ENCODE measurements at regions not wholly inside any gene's neighbourhood (a gene's known extent, or its start where the extent isn't known, plus 50 kb on each side); places are given as distances from the start of the nearest gene placed in this dataset.

DNA sequence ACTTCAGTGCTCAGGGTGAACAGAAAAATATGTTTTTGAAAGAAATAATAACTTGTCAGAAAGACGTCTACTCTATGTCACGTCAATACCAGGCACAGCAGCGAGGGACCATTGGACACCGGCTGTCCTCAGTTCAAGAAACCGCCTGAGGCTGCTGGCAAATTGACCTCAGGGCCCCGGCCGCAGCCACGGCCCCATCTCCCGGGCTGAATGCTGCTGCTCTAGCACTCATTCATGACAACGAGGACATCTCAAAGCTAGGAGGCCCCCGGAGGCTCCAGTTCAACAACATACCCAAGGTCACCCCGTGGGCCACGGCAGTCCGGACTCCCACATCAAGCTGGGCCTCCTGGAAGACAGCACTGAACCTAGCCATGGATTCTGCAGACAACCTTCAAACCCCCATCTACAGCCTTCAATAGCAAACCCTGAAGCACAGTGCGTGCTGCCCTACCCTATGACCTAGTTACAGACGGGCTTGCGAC, 204.0 kb upstream of the NSMCE3 start:
- no peak for DNase-seq (ENCODE audit: low read depth in 2 of 2)
- TF ChIP-seq, protein P1, sequence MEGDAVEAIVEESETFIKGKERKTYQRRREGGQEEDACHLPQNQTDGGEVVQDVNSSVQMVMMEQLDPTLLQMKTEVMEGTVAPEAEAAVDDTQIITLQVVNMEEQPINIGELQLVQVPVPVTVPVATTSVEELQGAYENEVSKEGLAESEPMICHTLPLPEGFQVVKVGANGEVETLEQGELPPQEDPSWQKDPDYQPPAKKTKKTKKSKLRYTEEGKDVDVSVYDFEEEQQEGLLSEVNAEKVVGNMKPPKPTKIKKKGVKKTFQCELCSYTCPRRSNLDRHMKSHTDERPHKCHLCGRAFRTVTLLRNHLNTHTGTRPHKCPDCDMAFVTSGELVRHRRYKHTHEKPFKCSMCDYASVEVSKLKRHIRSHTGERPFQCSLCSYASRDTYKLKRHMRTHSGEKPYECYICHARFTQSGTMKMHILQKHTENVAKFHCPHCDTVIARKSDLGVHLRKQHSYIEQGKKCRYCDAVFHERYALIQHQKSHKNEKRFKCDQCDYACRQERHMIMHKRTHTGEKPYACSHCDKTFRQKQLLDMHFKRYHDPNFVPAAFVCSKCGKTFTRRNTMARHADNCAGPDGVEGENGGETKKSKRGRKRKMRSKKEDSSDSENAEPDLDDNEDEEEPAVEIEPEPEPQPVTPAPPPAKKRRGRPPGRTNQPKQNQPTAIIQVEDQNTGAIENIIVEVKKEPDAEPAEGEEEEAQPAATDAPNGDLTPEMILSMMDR (IDR thresholded peaks at IDR 0.05; ENCODE audit: low read depth, low read length) = no peak

DNA sequence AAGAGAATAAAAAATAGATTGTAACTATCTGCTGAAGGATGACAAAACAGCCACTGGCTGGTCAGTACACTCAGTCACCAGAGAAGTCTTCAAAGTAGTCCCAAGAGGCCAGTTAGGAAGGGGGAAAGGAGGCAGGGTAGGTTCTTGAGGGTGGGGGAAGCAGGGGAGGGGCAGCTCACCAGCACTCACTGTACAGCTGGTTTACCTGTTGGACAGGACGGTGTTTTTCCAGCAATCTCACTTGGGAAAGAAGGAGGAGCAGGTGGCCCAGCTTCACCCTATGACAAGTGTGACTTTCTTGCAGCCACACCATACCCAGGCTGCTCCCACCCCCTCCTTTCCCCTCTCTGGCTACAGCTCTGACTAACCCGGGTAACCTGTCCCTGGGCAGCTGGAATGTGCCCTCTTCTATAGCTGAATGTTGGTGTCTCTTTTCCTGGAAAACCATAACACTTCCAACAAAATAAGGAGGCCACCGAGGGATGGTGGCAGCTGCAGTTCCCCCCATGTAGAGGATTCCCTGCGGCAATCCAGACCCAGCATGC, 203.4 kb upstream of the NSMCE3 start:
- DNase-seq (ENCODE audit: low read depth in 2 of 2) = no peak
- H3K4me3 ChIP-seq (replicated peaks in 1 of 2; ENCODE audit: low read depth in 2 of 2, low read length in 2 of 2) = no peak overlapping the region
- TF ChIP-seq, protein P1 (IDR thresholded peaks at IDR 0.05; ENCODE audit: low read depth, low read length) = no peak

More for the DNA sequence above, 204.0 kb upstream of the NSMCE3 start:
- H3K4me3 ChIP-seq (replicated peaks in 1 of 2; ENCODE audit: low read depth in 2 of 2, low read length in 2 of 2) = no peak overlapping the region

DNA sequence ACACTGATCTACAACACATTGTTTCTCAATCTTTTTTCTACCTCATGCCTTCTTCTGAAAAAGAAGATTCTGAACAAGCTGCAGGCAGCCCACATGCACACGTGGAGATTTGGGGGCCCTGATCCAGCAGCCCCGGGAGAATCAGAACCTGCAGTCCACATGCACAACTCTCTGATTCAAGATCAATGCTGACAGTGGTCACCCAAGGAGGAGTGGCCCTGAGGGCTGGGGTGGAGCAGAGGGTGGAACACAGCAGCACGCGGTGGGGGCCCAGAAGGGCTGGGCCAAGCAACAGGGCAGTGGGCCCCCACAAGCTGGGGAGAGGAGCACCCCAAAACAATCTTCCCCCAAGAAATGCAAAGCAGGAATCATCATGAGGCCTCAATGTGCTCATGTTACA, 202.1 kb upstream of the NSMCE3 start:
- DNase-seq (ENCODE audit: low read depth in 2 of 2) = no peak
- H3K4me3 ChIP-seq (replicated peaks in 1 of 2; ENCODE audit: low read depth in 2 of 2, low read length in 2 of 2) = no peak overlapping the region
- TF ChIP-seq, protein P1 (IDR thresholded peaks at IDR 0.05; ENCODE audit: low read depth, low read length) = no peak

DNA sequence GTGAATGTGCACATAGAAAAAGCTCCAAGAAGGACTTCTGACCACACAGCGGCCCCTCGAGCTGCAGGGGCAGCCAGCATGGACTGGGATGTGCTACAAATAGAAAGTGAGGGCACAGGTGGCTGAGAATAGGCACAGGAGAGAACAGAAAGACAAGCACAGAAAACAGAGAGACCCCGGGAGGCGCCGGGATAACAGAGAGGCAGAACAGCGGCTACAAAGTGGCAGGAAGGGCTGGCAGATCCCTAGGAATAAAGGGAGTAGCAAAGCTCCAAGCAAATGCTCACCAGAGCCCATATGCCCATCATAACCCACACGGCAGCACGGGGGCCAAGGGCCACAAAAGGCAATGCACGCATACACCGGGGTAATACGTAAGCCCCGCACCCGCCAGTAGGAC, 201.7 kb upstream of the NSMCE3 start:
- no peak for DNase-seq (ENCODE audit: low read depth in 2 of 2)
- TF ChIP-seq, protein P1 (IDR thresholded peaks at IDR 0.05; ENCODE audit: low read depth, low read length) = no peak
- H3K4me3 ChIP-seq (replicated peaks in 1 of 2; ENCODE audit: low read depth in 2 of 2, low read length in 2 of 2) = no peak overlapping the region

DNA sequence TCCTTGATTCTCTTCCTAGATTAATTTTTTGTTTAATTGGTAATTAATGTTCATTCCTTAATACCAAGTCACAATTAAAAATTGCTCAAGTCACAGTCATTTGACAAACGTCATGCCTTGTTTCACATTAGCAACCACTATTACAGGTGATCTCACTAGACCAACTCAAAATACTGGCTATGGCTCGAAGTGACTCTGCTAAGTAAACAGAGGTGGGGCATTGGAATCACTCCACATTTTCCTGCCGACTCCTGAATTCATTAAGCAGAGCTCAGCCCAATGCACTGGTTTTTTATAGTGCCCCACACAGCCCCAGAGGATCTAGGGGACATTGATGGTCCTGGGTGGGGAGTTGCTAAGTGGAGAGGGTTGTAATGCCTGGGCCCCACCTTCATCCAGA, 201.2 kb upstream of the NSMCE3 start:
- TF ChIP-seq, protein P1 (IDR thresholded peaks at IDR 0.05; ENCODE audit: low read depth, low read length) = no peak
- H3K4me3 ChIP-seq (replicated peaks in 1 of 2; ENCODE audit: low read depth in 2 of 2, low read length in 2 of 2) = no peak overlapping the region
- no peak for DNase-seq (ENCODE audit: low read depth in 2 of 2)

DNA sequence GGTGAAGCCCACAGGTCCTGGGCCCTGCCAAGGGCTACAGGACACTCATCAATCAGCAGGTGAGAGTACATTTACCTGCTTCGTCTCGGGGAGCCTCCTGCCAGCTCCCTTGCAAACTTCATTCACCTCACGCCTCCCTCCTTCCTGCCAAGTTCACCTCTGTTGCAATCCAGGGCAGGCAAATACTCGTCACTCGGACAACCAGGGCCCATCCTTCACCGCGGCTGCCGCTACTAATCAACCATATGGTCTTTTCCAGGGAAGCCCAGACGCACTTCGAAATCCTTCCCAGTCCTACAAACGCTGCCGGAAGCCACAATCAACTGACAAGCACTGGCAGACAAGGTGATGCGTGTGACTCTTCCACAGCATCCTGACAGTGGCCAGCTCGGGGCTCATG, 200.7 kb upstream of the NSMCE3 start:
- TF ChIP-seq, protein P1 (IDR thresholded peaks at IDR 0.05; ENCODE audit: low read depth, low read length) = no peak
- H3K4me3 ChIP-seq (replicated peaks in 1 of 2; ENCODE audit: low read depth in 2 of 2, low read length in 2 of 2) = no peak overlapping the region
- no peak for DNase-seq (ENCODE audit: low read depth in 2 of 2)

DNA sequence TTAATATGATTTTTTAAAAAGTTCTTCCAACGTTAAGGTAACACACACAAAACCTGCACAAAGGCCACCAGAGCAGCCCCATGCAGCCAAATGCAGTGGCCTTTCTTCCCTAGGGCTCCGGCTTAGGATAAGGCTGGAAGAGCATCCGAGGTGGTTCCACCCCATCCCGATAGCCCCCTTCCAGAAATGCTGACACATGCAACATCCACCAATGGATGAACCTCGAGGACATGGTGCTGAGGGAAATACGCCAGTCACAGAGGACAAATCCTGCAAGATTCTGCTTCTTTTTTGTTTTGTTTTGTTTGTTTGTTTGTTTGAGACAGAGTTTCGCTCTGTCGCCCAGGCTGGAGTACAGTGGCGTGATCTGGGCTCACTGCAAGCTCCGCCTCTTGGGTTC, 199.3 kb upstream of the NSMCE3 start:
- TF ChIP-seq, protein P1 (IDR thresholded peaks at IDR 0.05; ENCODE audit: low read depth, low read length) = no peak
- no peak overlapping the region for H3K4me3 ChIP-seq (replicated peaks in 1 of 2; ENCODE audit: low read depth in 2 of 2, low read length in 2 of 2)
- no peak for DNase-seq (ENCODE audit: low read depth in 2 of 2)

Data from cardiac fibroblast (primary cell).